Heart left ventricle (tissue), 13 donors: ENCODE measurements at regions not wholly inside any gene's neighbourhood (a gene's known extent, or its start where the extent isn't known, plus 50 kb on each side); places are given as distances from the start of the nearest gene placed in this dataset.

Experiments used
- POLR2A ChIP-seq, 2 donors: fragments of 450-650 bp; IDR thresholded peaks; one replicate each; pipeline ENCODE4 v1.6.1; 2017; ENCODE audit warnings: antibody characterized with exemption in 2 of 2, mild to moderate bottlenecking in 2 of 2, moderate library complexity in 2 of 2
- TF ChIP-seq, protein P1 (sequence below), 12 donors: fragments of 200-600 bp; sonication (generic) in 4 of 12; IDR thresholded peaks; one replicate each; pipeline versions ENCODE4 v1.5.0 to v1.8.0; 2018 to 2022; ENCODE audit warnings: antibody characterized with exemption in 12 of 12, mild to moderate bottlenecking in 5 of 12
- donor health status: ischemic (EF 13 %, LVEDD 7.1; RV severe dilation, severe dysfunction).
- donor health status: DM: no; HTN: yes; CAD: no.
- donor health status: DM: no; HTN: no; CAD: no.
- donor health status: ischemic (EF 25% LVEDD 6.9; RV normal size, moderate dysfunction).
- donor health status: ischemic (EF 25% LVEDD 5.7; RV mildly dilated, moderate dysfunction).
- donor health status: ischemic (EF 35%, LVEDD 5.7; RV mildly dilated, moderate dysfunction).
- donor health status: nonischemic (EF 11% LVEDD 7.7; RV severe dilation, severe dysfunction).
- donor health status: DM: yes; HTN: yes; CAD: no.
- donor health status: PGD.
- donor health status: ischemic (EF 29% LVEDD 5.4; RV normal size, mild dysfunction).
- donor health status: nonischemic (EF 23%, LVEDD 6.1; RV moderate dilation, normal function).

DNA sequence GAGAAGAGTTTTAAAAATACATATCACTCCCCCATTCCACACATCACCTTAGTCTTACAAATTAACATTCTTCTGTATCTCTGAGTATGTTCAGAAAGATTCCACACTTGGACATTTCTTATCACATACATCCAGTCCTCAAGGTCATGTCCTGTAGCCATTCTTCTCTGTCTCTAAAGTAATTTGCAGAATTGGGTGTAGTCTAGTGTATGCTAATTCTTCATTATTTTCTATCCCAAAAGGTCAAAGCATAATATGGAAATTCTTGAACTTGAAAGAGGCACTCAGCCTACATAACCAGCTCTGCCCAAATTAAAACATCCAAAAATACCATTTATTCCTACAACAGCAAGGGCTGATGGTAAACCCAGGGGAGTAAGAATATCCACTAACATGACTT is 286.0 kb downstream of the HAO1 start:
- no peak for TF ChIP-seq POLR2A (IDR thresholded peaks at IDR 0.05)
- TF ChIP-seq, protein P1, sequence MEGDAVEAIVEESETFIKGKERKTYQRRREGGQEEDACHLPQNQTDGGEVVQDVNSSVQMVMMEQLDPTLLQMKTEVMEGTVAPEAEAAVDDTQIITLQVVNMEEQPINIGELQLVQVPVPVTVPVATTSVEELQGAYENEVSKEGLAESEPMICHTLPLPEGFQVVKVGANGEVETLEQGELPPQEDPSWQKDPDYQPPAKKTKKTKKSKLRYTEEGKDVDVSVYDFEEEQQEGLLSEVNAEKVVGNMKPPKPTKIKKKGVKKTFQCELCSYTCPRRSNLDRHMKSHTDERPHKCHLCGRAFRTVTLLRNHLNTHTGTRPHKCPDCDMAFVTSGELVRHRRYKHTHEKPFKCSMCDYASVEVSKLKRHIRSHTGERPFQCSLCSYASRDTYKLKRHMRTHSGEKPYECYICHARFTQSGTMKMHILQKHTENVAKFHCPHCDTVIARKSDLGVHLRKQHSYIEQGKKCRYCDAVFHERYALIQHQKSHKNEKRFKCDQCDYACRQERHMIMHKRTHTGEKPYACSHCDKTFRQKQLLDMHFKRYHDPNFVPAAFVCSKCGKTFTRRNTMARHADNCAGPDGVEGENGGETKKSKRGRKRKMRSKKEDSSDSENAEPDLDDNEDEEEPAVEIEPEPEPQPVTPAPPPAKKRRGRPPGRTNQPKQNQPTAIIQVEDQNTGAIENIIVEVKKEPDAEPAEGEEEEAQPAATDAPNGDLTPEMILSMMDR (IDR thresholded peaks at IDR 0.05), result no peak
